IMR-90 (cell line): ENCODE measurements at regions not wholly inside any gene's neighbourhood (a gene's known extent, or its start where the extent isn't known, plus 50 kb on each side); places are given as distances from the start of the nearest gene placed in this dataset.

ENCODE experiments used
- ATAC-seq: fragments of 200-7000 bp; cut with Tn5 transposase; 2 replicates; pipeline ENCODE4 v1.9.1; 2020; ENCODE audit warnings: low read depth, mild to moderate bottlenecking, moderate library complexity
- BruUV-seq: library from RNA; stranded (reverse); fragments of 400-500 nt; replicated peaks from 2 replicates; lab custom pipeline; 2021; lab: Mats Ljungman, UMichigan
- CTCF ChIA-PET: fragments of 300-600 bp; formaldehyde crosslinking; extraction: SDS; loops from one replicate; lab custom pipeline; 2021; ENCODE audit warnings: antibody characterized with exemption; lab: Yijun Ruan, JAX
- POLR2A ChIA-PET: fragments of 300-600 bp; sonication (Branson Sonifier 250); formaldehyde crosslinking; loops from one replicate; lab custom pipeline; 2022; ENCODE audit warnings: antibody characterized with exemption; ENCODE audit not compliant: unreplicated experiment; lab: Charles Lee
- DNase-seq: peaks from one replicate; pipeline ENCODE4 v3.0.0; 2013
- H2AFZ ChIP-seq: replicated peaks from 2 replicates; pipeline ENCODE3; 2013; ENCODE audit warnings: low read length, mild to moderate bottlenecking; ENCODE audit not compliant: poor library complexity
- H2AK5ac ChIP-seq: 2 replicates; pipeline ENCODE4 v1.6.1; 2013; ENCODE audit warnings: low read depth, low read length, inconsistent platforms
- H2AK9ac ChIP-seq: replicated peaks from 2 replicates; pipeline ENCODE3; 2013; ENCODE audit warnings: mild to moderate bottlenecking, low read depth, low read length, moderate library complexity; ENCODE audit not compliant: poor library complexity
- H2BK120ac ChIP-seq: 2 replicates; pipeline ENCODE4 v1.6.1; 2013; ENCODE audit warnings: low read depth, low read length, inconsistent platforms
- H2BK15ac ChIP-seq: 3 replicates; pipeline ENCODE4 v1.6.1; 2013; ENCODE audit warnings: low read depth, low read length, inconsistent platforms
- H2BK20ac ChIP-seq: 2 replicates; pipeline ENCODE4 v1.6.1; 2013; ENCODE audit warnings: low read depth, mild to moderate bottlenecking, inconsistent platforms, low read length, moderate library complexity
- H2BK5ac ChIP-seq: 2 replicates; pipeline ENCODE4 v1.6.1; 2013; ENCODE audit warnings: mild to moderate bottlenecking, low read depth, low read length, inconsistent platforms; ENCODE audit not compliant: poor library complexity, severe bottlenecking
- H3K14ac ChIP-seq: replicated peaks from 2 replicates; pipeline ENCODE4 v1.6.1; 2013; ENCODE audit warnings: low read depth, low read length, inconsistent platforms
- H3K18ac ChIP-seq: 2 replicates; pipeline ENCODE4 v1.6.1; 2013; ENCODE audit warnings: low read depth, low read length, control low read depth
- H3K23ac ChIP-seq: 2 replicates; pipeline ENCODE4 v1.6.1; 2013; ENCODE audit warnings: low read depth, low read length, inconsistent platforms
- H3K27ac ChIP-seq: 2 replicates; pipeline ENCODE4 v1.5.1; 2013; ENCODE audit warnings: mild to moderate bottlenecking, control low read depth, low read length; ENCODE audit not compliant: insufficient read depth
- H3K27me3 ChIP-seq: 2 replicates; pipeline ENCODE4 v1.6.1; 2013; ENCODE audit warnings: low read length; ENCODE audit not compliant: control insufficient read depth, insufficient read depth
- H3K36me3 ChIP-seq: 2 replicates; pipeline ENCODE4 v1.6.1; 2013; ENCODE audit warnings: low read length, mixed read lengths; ENCODE audit not compliant: control insufficient read depth, insufficient read depth
- H3K4ac ChIP-seq: 2 replicates; pipeline ENCODE4 v1.6.1; 2013; ENCODE audit warnings: low read depth, low read length, inconsistent platforms
- H3K4me1 ChIP-seq: 2 replicates; pipeline ENCODE4 v1.6.1; 2013; ENCODE audit warnings: low read length, mixed read lengths; ENCODE audit not compliant: control insufficient read depth, insufficient read depth
- H3K4me2 ChIP-seq: 2 replicates; pipeline ENCODE4 v1.6.1; 2013; ENCODE audit warnings: low read depth, mild to moderate bottlenecking, control low read depth, low read length, moderate library complexity
- H3K4me3 ChIP-seq: 2 replicates; pipeline ENCODE4 v1.5.1; 2013; ENCODE audit warnings: low read depth, mild to moderate bottlenecking, control low read depth, low read length, moderate library complexity; ENCODE audit not compliant: insufficient read depth
- H3K56ac ChIP-seq: 2 replicates; pipeline ENCODE4 v1.6.1; 2013; ENCODE audit warnings: low read length, inconsistent platforms; ENCODE audit not compliant: insufficient read depth; ENCODE audit errors: extremely low read depth
- H3K79me1 ChIP-seq, 2 experiments: 2 replicates each; pipeline ENCODE4 v1.6.1; 2013; ENCODE audit warnings: low read length in 2 of 2, inconsistent platforms in 1 of 2, low read depth in 1 of 2
- H3K9ac ChIP-seq: 2 replicates; pipeline ENCODE4 v1.6.1; 2013; ENCODE audit warnings: low read depth, low read length, control low read depth
- H3K9me1 ChIP-seq: 2 replicates; pipeline ENCODE4 v1.6.1; 2013; ENCODE audit warnings: low read length, inconsistent platforms; ENCODE audit not compliant: insufficient read depth
- H3K9me3 ChIP-seq: 2 replicates; pipeline ENCODE4 v1.6.1; 2013; ENCODE audit warnings: low read length; ENCODE audit not compliant: control insufficient read depth, insufficient read depth
- H4K20me1 ChIP-seq: 2 replicates; pipeline ENCODE4 v1.6.1; 2013; ENCODE audit warnings: low read length, inconsistent platforms; ENCODE audit not compliant: insufficient read depth
- H4K5ac ChIP-seq: 2 replicates; pipeline ENCODE4 v1.6.1; 2013; ENCODE audit warnings: mild to moderate bottlenecking, low read depth, low read length, control low read depth
- H4K8ac ChIP-seq, 2 experiments: 2 replicates each; pipeline ENCODE4 v1.6.1; 2013; ENCODE audit warnings: low read depth in 2 of 2, low read length in 2 of 2, control low read depth in 1 of 2, inconsistent platforms in 1 of 2
- H4K91ac ChIP-seq: 2 replicates; pipeline ENCODE4 v1.6.1; 2013; ENCODE audit warnings: low read depth, low read length, inconsistent platforms; ENCODE audit not compliant: insufficient read depth
- BHLHE40 ChIP-seq: fragments of 150-350 bp; IDR thresholded peaks from 2 replicates; pipeline ENCODE4 v1.6.1; 2016; ENCODE audit warnings: mild to moderate bottlenecking, low read depth, low read length
- CEBPB ChIP-seq: IDR thresholded peaks from 2 replicates; pipeline ENCODE4 v1.6.1; 2012; ENCODE audit warnings: low read depth, low read length, improper control_type of control experiment
- CHD1 ChIP-seq: IDR thresholded peaks from 2 replicates; pipeline ENCODE4 v1.6.1; 2012; ENCODE audit warnings: low read depth, low read length, improper control_type of control experiment
- CTCF ChIP-seq: conservative IDR thresholded peaks from 2 replicates; pipeline ENCODE4 v1.5.1; 2012; ENCODE audit warnings: mild to moderate bottlenecking, low read depth, low read length, improper control_type of control experiment
- ELK1 ChIP-seq: fragments of 150-350 bp; IDR thresholded peaks from 2 replicates; pipeline ENCODE4 v1.6.1; 2016; ENCODE audit warnings: low read depth, mild to moderate bottlenecking, low read length, moderate library complexity, borderline replicate concordance
- FOS ChIP-seq: fragments of 150-350 bp; IDR thresholded peaks from 2 replicates; pipeline ENCODE4 v1.6.1; 2016; ENCODE audit warnings: low read depth, low read length
- MAFK ChIP-seq: IDR thresholded peaks from 2 replicates; pipeline ENCODE4 v1.6.1; 2012; ENCODE audit warnings: low read depth, low read length, improper control_type of control experiment
- MAZ ChIP-seq: IDR thresholded peaks from 2 replicates; pipeline ENCODE4 v1.6.1; 2012; ENCODE audit warnings: low read depth, mild to moderate bottlenecking, low read length, improper control_type of control experiment, moderate library complexity, borderline replicate concordance
- MXI1 ChIP-seq: IDR thresholded peaks from 2 replicates; pipeline ENCODE4 v1.6.1; 2012; ENCODE audit warnings: low read depth, mild to moderate bottlenecking, low read length, moderate library complexity, borderline replicate concordance
- NFE2L2 ChIP-seq: fragments of 150-350 bp; IDR thresholded peaks from 2 replicates; pipeline ENCODE4 v1.6.1; 2016; ENCODE audit warnings: low read depth, mild to moderate bottlenecking, low read length
- POLR2A ChIP-seq: IDR thresholded peaks from 2 replicates; pipeline ENCODE4 v1.6.1; 2012; ENCODE audit warnings: mild to moderate bottlenecking, low read depth, low read length
- RAD21 ChIP-seq: IDR thresholded peaks from 2 replicates; pipeline ENCODE4 v1.6.1; 2012; ENCODE audit warnings: low read length, improper control_type of control experiment
- RCOR1 ChIP-seq: IDR thresholded peaks from 2 replicates; pipeline ENCODE4 v1.6.1; 2012; ENCODE audit warnings: mild to moderate bottlenecking, low read length, improper control_type of control experiment; ENCODE audit not compliant: insufficient replicate concordance
- RFX5 ChIP-seq: IDR thresholded peaks from 2 replicates; pipeline ENCODE4 v1.8.0; 2012; ENCODE audit warnings: low read depth, mild to moderate bottlenecking, low read length, moderate library complexity
- SMC3 ChIP-seq: fragments of 150-350 bp; IDR thresholded peaks from 2 replicates; pipeline ENCODE4 v1.6.1; 2016; ENCODE audit warnings: low read depth, mild to moderate bottlenecking, antibody characterized with exemption, low read length, moderate library complexity
- USF2 ChIP-seq: fragments of 150-350 bp; IDR thresholded peaks from 2 replicates; pipeline ENCODE4 v1.6.1; 2017; ENCODE audit warnings: mild to moderate bottlenecking, antibody characterized with exemption, low read length, low read depth
- WGBS, 2 experiments: methylation state at CpG; one replicate each; pipeline versions ENCODE4 v1.1.5 to v1.1.7; 2013; ENCODE audit warnings: missing lambda C conversion rate in 2 of 2; ENCODE audit not compliant: insufficient read length in 1 of 2; ENCODE audit errors: extremely low coverage in 2 of 2; 5-methylcytosine and 5-hydroxymethylcytosine counted together
- dilution Hi-C: fragments of 300-500 bp; cut with HindIII; formaldehyde crosslinking; loops from one replicate; pipeline ENCODE4 v1.14.3; 2018; ENCODE audit warnings: low sequenced_read_pairs; ENCODE audit not compliant: unreplicated experiment
- in situ Hi-C: fragments of 300-500 bp; cut with MboI; formaldehyde crosslinking; loops from 3 replicates; pipeline ENCODE4 v1.14.3; 2019; ENCODE audit warnings: low sequenced_read_pairs, inconsistent platforms, mixed read lengths
- intact Hi-C: fragments of 100-400 bp; cut with micrococcal nuclease; formaldehyde crosslinking; loops from 2 replicates; pipeline ENCODE4 v1.10.0; 2022

- no peak for DNase-seq
- intact Hi-C loops = no loop called here
Measured at GRCh38 chr1:5235355-5235899, 581.0 kb downstream of the AJAP1 start.

More at GRCh38 chr1:5235355-5235899, 581.0 kb downstream of the AJAP1 start:
- ChIA-PET POLR2A (no interaction called here), CTCF (no interaction called here)
- Histone ChIP-seq H3K27me3 (no peaks in the 10 kb centered on the region), H3K9ac (no peak overlapping the region), H4K20me1 (no peaks in the 10 kb centered on the region), H3K23ac (no peak overlapping the region), H2AK5ac (no peak overlapping the region), H3K27ac (no peak overlapping the region), H3K14ac (no peak overlapping the region), H2BK20ac (no peak overlapping the region), H3K4me3 (no peak overlapping the region), H2BK5ac (no peak overlapping the region), H4K91ac (no peak overlapping the region), H3K56ac (no peak overlapping the region), H3K9me1 (no peaks in the 10 kb centered on the region), H4K8ac (no peak overlapping the region), H2AK9ac (no peak overlapping the region), H2AFZ (no peak overlapping the region), H2BK15ac (no peak overlapping the region), H3K4me1 (no peaks in the 10 kb centered on the region), H3K36me3 (no peaks in the 10 kb centered on the region), H3K18ac (no peak overlapping the region), H2BK120ac (no peak overlapping the region), H3K4me2 (no peak overlapping the region), H3K4ac (no peak overlapping the region), H4K5ac (no peak overlapping the region), H3K79me1 (no peaks in the 10 kb centered on the region), H3K9me3 (peaks cover 25% of the 10 kb centered on the region)
- TF ChIP-seq ELK1 = no peak
- TF ChIP-seq RCOR1 = no peak
- TF ChIP-seq CHD1 = no peak
- no peak for TF ChIP-seq NFE2L2
- no peak for TF ChIP-seq POLR2A
- TF ChIP-seq SMC3 = no peak
- TF ChIP-seq RAD21 = no peak
- no peak for TF ChIP-seq MAZ
- no peak for TF ChIP-seq MAFK
- TF ChIP-seq FOS = no peak
- TF ChIP-seq BHLHE40 = no peak
- no peak for TF ChIP-seq RFX5
- TF ChIP-seq CTCF = no peak
- TF ChIP-seq MXI1 = no peak
- no peak for TF ChIP-seq CEBPB
- TF ChIP-seq USF2 = no peak
- WGBS, 2 experiments = 33% methylated on average over 1 of the region's 6 CpGs; no CpG with 5 or more reads in 1 of the 2 experiments
- no peak for ATAC-seq
- dilution Hi-C loops = no loop called here
- no TSS peak for BruUV-seq
- in situ Hi-C loops = no loop called here
